Left lung (tissue), 4 donors: ENCODE measurements at regions not wholly inside any gene's neighbourhood (a gene's known extent, or its start where the extent isn't known, plus 50 kb on each side); places are given as distances from the start of the nearest gene placed in this dataset.

Source experiments
- ATAC-seq: fragments of 200-7000 bp; cut with Tn5 transposase; one replicate; pipeline ENCODE4 v1.9.1; 2020; ENCODE audit warnings: moderate library complexity
- DNase-seq, 4 donors: peaks; one replicate each; pipeline ENCODE4 v3.0.0-alpha.2; 2013 to 2020
- H3K27ac ChIP-seq, 2 donors: fragments of 200-600 bp; sonication (generic) in 1 of 2; one replicate each; pipeline versions ENCODE4 v1.5.0 to v1.8.0; 2020 to 2021
- H3K27me3 ChIP-seq, 2 donors: fragments of 200-600 bp; sonication (generic) in 1 of 2; one replicate each; pipeline versions ENCODE4 v1.5.0 to v1.8.0; 2020 to 2021
- H3K36me3 ChIP-seq, 2 donors: fragments of 200-600 bp; sonication (generic) in 1 of 2; one replicate each; pipeline versions ENCODE4 v1.5.0 to v1.8.0; 2020 to 2021
- H3K4me1 ChIP-seq, 2 donors: fragments of 200-600 bp; one replicate each; pipeline ENCODE4 v1.8.0; 2021
- H3K4me3 ChIP-seq, 2 donors: fragments of 200-600 bp; sonication (generic) in 1 of 2; one replicate each; pipeline versions ENCODE4 v1.5.0 to v1.8.0; 2020 to 2021; ENCODE audit warnings: mild to moderate bottlenecking in 1 of 2
- H3K9me3 ChIP-seq, 2 donors: fragments of 200-600 bp; sonication (generic) in 1 of 2; one replicate each; pipeline versions ENCODE4 v1.5.0 to v1.8.0; 2020 to 2021
- intact Hi-C, 2 donors: fragments of 100-400 bp; cut with DNase I; formaldehyde crosslinking; loops; one replicate each; pipeline versions ENCODE4 v1.11.2 to v1.14.2; 2022
- TF ChIP-seq, protein P1 (sequence below), 2 donors: fragments of 200-600 bp; sonication (generic) in 1 of 2; IDR thresholded peaks; one replicate each; pipeline versions ENCODE4 v1.5.0 to v1.8.0; 2021; ENCODE audit warnings: antibody characterized with exemption in 2 of 2
- donor health status: DM: no; HTN: yes; CAD: no.
- donor health status: DM: no; HTN: no; CAD: no.

DNA sequence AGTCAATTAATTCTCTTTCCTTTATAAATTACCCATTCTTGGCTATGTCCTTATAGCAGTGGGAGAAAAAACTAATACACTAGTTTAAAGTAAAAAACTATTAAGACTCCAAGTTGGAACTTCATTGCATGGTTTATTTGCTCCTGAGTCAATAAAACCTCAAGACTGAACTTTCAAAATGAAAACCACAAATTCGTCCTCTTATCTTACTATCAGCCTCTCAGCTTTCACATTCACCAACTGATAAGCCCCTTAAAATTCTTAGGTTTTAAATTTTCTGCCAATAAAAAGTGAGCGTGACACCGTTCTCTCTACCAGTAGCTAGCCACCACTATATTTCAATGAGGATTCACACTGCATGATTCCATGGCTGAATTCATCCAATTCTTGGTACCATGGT lies 346.4 kb upstream of the NPSR1 start:
- intact Hi-C loops: no loop called here
- TF ChIP-seq, protein P1, sequence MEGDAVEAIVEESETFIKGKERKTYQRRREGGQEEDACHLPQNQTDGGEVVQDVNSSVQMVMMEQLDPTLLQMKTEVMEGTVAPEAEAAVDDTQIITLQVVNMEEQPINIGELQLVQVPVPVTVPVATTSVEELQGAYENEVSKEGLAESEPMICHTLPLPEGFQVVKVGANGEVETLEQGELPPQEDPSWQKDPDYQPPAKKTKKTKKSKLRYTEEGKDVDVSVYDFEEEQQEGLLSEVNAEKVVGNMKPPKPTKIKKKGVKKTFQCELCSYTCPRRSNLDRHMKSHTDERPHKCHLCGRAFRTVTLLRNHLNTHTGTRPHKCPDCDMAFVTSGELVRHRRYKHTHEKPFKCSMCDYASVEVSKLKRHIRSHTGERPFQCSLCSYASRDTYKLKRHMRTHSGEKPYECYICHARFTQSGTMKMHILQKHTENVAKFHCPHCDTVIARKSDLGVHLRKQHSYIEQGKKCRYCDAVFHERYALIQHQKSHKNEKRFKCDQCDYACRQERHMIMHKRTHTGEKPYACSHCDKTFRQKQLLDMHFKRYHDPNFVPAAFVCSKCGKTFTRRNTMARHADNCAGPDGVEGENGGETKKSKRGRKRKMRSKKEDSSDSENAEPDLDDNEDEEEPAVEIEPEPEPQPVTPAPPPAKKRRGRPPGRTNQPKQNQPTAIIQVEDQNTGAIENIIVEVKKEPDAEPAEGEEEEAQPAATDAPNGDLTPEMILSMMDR (IDR thresholded peaks at IDR 0.05): no peak
- Histone ChIP-seq H3K4me1 (no peaks in the 10 kb centered on the region), H3K4me3 (no peak overlapping the region), H3K27ac (no peak overlapping the region), H3K9me3 (peaks cover 0 to 13% of the 10 kb centered on the region in 2 donors), H3K27me3 (no peaks in the 10 kb centered on the region), H3K36me3 (no peaks in the 10 kb centered on the region)
- ATAC-seq: no peak
- DNase-seq: no peak

DNA sequence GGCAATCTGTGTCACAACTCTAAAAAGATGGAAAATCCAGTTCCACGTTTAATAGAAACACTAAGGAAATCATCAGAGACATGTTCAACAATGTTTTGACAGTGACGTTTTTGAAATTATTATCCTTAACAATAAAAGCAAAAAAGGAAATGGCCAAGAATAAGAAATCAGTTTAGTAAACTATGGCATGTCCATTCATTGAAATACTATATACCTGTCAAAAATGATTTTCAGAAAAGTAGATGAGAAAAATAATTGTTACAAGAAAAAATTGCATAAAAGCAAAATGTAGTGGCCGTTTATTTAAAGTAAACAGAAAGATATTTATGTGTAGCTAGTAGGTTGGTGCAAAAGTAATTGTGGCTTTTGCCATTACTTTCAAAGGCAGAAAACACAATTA lies 345.4 kb upstream of the NPSR1 start:
- no peaks in the 10 kb centered on the region for H3K4me1 ChIP-seq
- no peak overlapping the region for H3K27ac ChIP-seq
- no peak overlapping the region for H3K4me3 ChIP-seq
- H3K27me3 ChIP-seq: no peaks in the 10 kb centered on the region
- TF ChIP-seq, protein P1 (IDR thresholded peaks at IDR 0.05): no peak
- H3K9me3 ChIP-seq: peaks cover 0 to 13% of the 10 kb centered on the region in 2 donors
- intact Hi-C loops: no loop called here
- no peaks in the 10 kb centered on the region for H3K36me3 ChIP-seq
- DNase-seq (no peak), ATAC-seq (no peak)

DNA sequence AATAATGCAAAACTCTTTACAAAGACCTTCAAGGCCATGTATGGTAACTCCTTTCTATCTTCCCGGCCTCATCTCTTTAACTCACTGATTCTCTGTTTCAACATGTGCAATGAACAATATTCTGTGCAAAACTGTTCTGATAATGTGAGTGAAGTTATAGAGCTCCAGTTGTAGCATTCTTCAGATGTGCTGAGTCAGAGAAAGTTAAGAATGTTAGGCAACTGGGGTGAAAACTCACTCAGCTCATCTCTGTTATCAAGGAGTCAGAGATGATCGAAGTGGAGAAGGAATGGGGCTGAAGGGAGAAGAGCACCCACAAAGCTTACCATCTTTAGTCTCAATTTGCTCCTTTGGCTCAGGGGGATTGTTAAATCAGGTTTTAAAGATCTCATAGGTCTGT lies 344.7 kb upstream of the NPSR1 start:
- no peaks in the 10 kb centered on the region for H3K4me1 ChIP-seq
- no peaks in the 10 kb centered on the region for H3K27me3 ChIP-seq
- ATAC-seq (no peak), DNase-seq (no peak)
- H3K9me3 ChIP-seq: peaks cover 0 to 13% of the 10 kb centered on the region in 2 donors
- intact Hi-C loops: no loop called here
- TF ChIP-seq, protein P1 (IDR thresholded peaks at IDR 0.05): no peak
- H3K36me3 ChIP-seq: no peaks in the 10 kb centered on the region
- no peak overlapping the region for H3K27ac ChIP-seq
- H3K4me3 ChIP-seq: no peak overlapping the region

DNA sequence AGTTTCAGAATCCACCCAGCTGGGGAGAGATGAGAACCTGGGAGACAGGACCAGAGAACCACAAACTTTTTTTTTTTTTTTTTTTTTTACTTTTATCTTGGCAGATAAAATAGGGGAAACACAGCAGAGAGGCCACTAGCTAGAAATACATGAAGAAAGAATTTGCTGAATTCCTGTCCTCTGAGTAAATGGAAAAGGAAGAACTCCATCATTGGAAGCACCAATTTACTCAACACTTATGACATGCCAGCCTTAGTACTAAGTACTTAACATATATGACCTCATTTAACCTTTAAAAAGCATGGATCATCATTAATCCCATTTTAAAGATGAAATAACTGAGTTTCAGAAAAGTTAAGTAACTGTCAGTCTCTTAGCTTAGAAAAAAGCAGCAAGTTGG lies 343.0 kb upstream of the NPSR1 start:
- H3K9me3 ChIP-seq: peaks cover 0 to 13% of the 10 kb centered on the region in 2 donors

DNA sequence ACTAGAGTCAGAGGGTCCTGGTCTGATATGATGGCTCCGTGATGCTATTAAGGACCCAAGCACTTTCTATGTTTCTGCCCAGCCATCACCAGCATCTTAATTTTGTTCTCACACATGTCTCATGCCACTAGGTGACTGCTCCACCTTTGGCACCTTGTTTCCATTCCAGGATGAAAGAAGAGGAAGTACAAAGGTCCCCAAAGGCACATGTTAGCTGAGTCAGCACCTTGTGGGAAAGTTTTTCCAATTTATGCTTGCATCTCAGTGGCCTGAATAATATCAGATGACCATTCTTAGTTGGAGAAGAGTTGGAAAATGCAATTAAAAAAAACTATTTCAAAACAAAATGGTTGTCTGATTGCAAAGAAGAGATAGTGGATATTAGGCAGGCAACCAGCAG lies 341.0 kb upstream of the NPSR1 start:
- ATAC-seq (no peak), DNase-seq (no peak)
- Histone ChIP-seq H3K36me3 (no peaks in the 10 kb centered on the region), H3K4me3 (no peak overlapping the region), H3K27ac (no peak overlapping the region), H3K9me3 (peaks cover 0 to 12% of the 10 kb centered on the region in 2 donors), H3K4me1 (no peaks in the 10 kb centered on the region), H3K27me3 (peaks cover 0 to 8% of the 10 kb centered on the region in 2 donors)
- intact Hi-C loops: no loop called here
- TF ChIP-seq, protein P1 (IDR thresholded peaks at IDR 0.05): no peak

More for the DNA sequence above, 343.0 kb upstream of the NPSR1 start:
- DNase-seq (no peak), ATAC-seq (no peak)
- Histone ChIP-seq H3K36me3 (no peaks in the 10 kb centered on the region), H3K27me3 (no peaks in the 10 kb centered on the region), H3K27ac (no peak overlapping the region), H3K4me1 (no peaks in the 10 kb centered on the region), H3K4me3 (no peak overlapping the region)
- TF ChIP-seq, protein P1 (IDR thresholded peaks at IDR 0.05): no peak
- intact Hi-C loops: no loop called here
